ENCODE measurements at regions not wholly inside any gene's neighbourhood (a gene's known extent, or its start where the extent isn't known, plus 50 kb on each side); places are given as distances from the start of the nearest gene placed in this dataset.

- H3K27ac ChIP-seq (ENCODE audit: low read depth, low read length) = no peak overlapping the region
- Mint-ChIP-seq H3K9me3 (no peaks in the 10 kb centered on the region), H3K4me3 (no peak overlapping the region), H3K4me1 (peaks cover 19% of the 10 kb centered on the region), H3K27me3 (ENCODE audit: insufficient read depth) (peaks cover 25% of the 10 kb centered on the region), H3K27ac (no peak overlapping the region), H3K36me3 (ENCODE audit: low read depth) (no peaks in the 10 kb centered on the region)
- no peak for DNase-seq
- 93% methylated on average over 4 of the region's 5 CpGs; no CpG with 5 or more reads in 1 of the 2 experiments for WGBS, 2 experiments (ENCODE audit: insufficient coverage in 1 of 2, insufficient read length in 1 of 2)
- H3K9ac ChIP-seq (ENCODE audit: extremely low read depth, low read length, poor library complexity, severe bottlenecking) = no peak overlapping the region
- H3K4me3 ChIP-seq (ENCODE audit: low read length) = no peak overlapping the region
- no peaks in the 10 kb centered on the region for H3K9me3 ChIP-seq (ENCODE audit: control insufficient read depth, low read length)
- no peaks in the 10 kb centered on the region for H3K36me3 ChIP-seq (ENCODE audit: control insufficient read depth, insufficient read depth, low read length)
- peaks cover 28% of the 10 kb centered on the region for H3K27me3 ChIP-seq (ENCODE audit: control insufficient read depth, insufficient read depth, low read length, poor library complexity, severe bottlenecking)
- H3K4me1 ChIP-seq (ENCODE audit: control insufficient read depth, insufficient read depth, low read length) = peaks cover 9% of the 10 kb centered on the region
- TF ChIP-seq, protein P1, sequence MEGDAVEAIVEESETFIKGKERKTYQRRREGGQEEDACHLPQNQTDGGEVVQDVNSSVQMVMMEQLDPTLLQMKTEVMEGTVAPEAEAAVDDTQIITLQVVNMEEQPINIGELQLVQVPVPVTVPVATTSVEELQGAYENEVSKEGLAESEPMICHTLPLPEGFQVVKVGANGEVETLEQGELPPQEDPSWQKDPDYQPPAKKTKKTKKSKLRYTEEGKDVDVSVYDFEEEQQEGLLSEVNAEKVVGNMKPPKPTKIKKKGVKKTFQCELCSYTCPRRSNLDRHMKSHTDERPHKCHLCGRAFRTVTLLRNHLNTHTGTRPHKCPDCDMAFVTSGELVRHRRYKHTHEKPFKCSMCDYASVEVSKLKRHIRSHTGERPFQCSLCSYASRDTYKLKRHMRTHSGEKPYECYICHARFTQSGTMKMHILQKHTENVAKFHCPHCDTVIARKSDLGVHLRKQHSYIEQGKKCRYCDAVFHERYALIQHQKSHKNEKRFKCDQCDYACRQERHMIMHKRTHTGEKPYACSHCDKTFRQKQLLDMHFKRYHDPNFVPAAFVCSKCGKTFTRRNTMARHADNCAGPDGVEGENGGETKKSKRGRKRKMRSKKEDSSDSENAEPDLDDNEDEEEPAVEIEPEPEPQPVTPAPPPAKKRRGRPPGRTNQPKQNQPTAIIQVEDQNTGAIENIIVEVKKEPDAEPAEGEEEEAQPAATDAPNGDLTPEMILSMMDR (conservative IDR thresholded peaks at IDR 0.05) = no peak
Observed at GRCh38 chr5:164357395-164358033, 852.1 kb downstream of the MAT2B start.

DNA sequence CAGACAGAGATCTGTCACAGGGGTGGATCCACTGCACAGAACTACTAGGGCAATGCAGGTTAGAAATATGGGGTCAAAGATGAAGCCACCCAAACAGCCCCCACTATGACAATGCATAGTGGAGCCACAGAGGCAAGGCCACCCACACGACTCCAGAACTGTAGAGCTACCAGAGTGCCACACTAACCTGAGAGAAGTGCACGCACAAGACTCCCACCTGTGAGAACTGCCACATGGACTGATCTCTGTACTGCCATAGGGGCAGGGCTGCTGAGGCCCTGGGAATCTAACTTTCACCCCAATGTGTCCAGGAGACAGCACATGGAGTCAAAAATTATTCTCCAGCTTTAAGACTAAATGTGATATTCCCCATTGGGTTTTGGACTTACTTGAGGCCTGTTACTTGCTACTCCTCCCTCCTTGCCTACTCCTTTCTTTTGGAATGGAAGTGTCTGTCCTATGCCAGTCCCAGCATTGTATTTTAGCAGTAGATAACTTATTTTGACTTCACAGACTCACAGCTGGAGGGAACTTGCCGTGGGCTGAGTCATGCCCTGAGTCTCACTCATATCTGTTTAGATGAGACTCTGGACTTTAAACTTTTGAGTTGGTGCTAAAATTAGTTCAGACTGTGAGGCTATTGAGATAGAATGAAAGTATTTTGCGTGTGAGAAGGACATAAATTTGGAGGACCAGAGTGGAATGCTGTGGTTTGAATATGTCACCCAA is 853.3 kb downstream of the MAT2B start:
- no peak overlapping the region for H3K9ac ChIP-seq (ENCODE audit: extremely low read depth, low read length, poor library complexity, severe bottlenecking)
- Mint-ChIP-seq H3K36me3 (ENCODE audit: low read depth) (no peaks in the 10 kb centered on the region), H3K27me3 (ENCODE audit: insufficient read depth) (peaks cover 25% of the 10 kb centered on the region), H3K27ac (no peak overlapping the region), H3K4me1 (peaks cover 8% of the 10 kb centered on the region), H3K4me3 (no peak overlapping the region), H3K9me3 (no peaks in the 10 kb centered on the region)
- H3K36me3 ChIP-seq (ENCODE audit: control insufficient read depth, insufficient read depth, low read length) = no peaks in the 10 kb centered on the region
- no peak for DNase-seq
- TF ChIP-seq, protein P1 (conservative IDR thresholded peaks at IDR 0.05) = no peak
- peaks cover under 1% of the 10 kb centered on the region for H3K4me1 ChIP-seq (ENCODE audit: control insufficient read depth, insufficient read depth, low read length)
- WGBS, 2 experiments (ENCODE audit: insufficient coverage in 1 of 2, insufficient read length in 1 of 2) = 89 to 100% methylated on average over 2 to 4 of the region's 4 CpGs
- no peak overlapping the region for H3K27ac ChIP-seq (ENCODE audit: low read depth, low read length)
- H3K9me3 ChIP-seq (ENCODE audit: control insufficient read depth, low read length) = no peaks in the 10 kb centered on the region
- H3K27me3 ChIP-seq (ENCODE audit: control insufficient read depth, insufficient read depth, low read length, poor library complexity, severe bottlenecking) = peaks cover 28% of the 10 kb centered on the region
- H3K4me3 ChIP-seq (ENCODE audit: low read length) = no peak overlapping the region

DNA sequence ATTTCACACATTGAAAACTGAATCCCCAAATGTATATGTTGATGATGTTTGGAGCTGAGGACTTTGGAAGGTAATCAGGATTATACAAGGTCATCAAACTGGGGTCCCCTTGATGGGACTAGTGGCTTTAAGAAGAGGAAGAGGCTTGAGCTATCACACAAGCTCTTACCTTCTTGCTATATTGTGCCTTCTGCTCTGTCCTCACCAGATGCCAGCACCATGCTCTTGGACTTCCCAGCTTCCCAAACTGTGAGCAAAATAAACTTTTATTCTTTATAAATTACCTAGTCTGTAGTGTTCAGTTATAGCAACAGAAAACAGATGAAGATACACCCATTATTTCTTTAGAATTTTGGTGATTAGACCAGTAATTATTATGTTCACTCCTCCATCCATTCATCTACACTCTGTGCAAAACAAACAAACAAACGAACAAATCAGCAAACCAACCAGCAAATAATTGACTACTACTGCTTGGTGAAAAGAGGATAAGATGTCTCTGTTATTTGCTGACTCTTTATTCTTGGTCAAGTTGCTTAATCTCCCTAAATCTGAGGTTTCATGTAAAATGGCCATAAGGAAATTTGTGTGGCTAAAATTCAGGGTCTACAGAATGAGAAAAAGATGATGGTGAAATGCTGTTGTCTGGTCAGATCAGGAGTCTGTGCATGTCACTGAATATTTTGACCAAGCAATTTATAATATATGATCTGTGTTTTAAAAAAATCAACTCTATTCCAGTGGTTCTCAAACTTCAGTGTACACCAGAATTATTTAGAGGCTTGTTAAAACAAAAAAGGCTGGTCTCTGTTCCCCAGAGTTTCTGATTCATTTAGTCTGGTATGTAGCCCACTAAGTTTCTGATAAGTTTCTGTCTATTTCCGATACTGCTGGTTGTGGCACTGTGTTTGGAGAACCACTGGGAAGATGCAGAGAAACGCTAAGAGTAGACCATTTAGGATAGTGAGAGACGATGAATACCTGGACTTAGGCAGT is 854.1 kb downstream of the MAT2B start:
- H3K9ac ChIP-seq (ENCODE audit: extremely low read depth, low read length, poor library complexity, severe bottlenecking) = no peak overlapping the region
- no peak overlapping the region for H3K4me3 ChIP-seq (ENCODE audit: low read length)
- Mint-ChIP-seq H3K4me3 (no peak overlapping the region), H3K4me1 (no peaks in the 10 kb centered on the region), H3K36me3 (ENCODE audit: low read depth) (no peaks in the 10 kb centered on the region), H3K9me3 (no peaks in the 10 kb centered on the region), H3K27ac (no peak overlapping the region), H3K27me3 (ENCODE audit: insufficient read depth) (peaks cover 17% of the 10 kb centered on the region)
- H3K27me3 ChIP-seq (ENCODE audit: control insufficient read depth, insufficient read depth, low read length, poor library complexity, severe bottlenecking) = peaks cover 19% of the 10 kb centered on the region
- WGBS, 2 experiments (ENCODE audit: insufficient coverage in 1 of 2, insufficient read length in 1 of 2) = 92 to 97% methylated on average over 3 of the region's 4 CpGs
- H3K9me3 ChIP-seq (ENCODE audit: control insufficient read depth, low read length) = no peaks in the 10 kb centered on the region
- no peak for DNase-seq
- H3K4me1 ChIP-seq (ENCODE audit: control insufficient read depth, insufficient read depth, low read length) = no peaks in the 10 kb centered on the region
- no peak overlapping the region for H3K27ac ChIP-seq (ENCODE audit: low read depth, low read length)
- no peaks in the 10 kb centered on the region for H3K36me3 ChIP-seq (ENCODE audit: control insufficient read depth, insufficient read depth, low read length)
- TF ChIP-seq, protein P1 (conservative IDR thresholded peaks at IDR 0.05) = no peak

Data from endodermal cell (in vitro differentiated cells).